HCT116 (cell line): ENCODE measurements at regions not wholly inside any gene's neighbourhood (a gene's known extent, or its start where the extent isn't known, plus 50 kb on each side); places are given as distances from the start of the nearest gene placed in this dataset.

Source experiments
- ATAC-seq: fragments of 200-7000 bp; cut with Tn5 transposase; 2 replicates; pipeline ENCODE4 v1.9.1; 2020; ENCODE audit warnings: mild to moderate bottlenecking, moderate library complexity
- BruUV-seq: library from RNA; stranded (reverse); fragments of 400-500 nt; replicated peaks from 2 replicates; lab custom pipeline; 2021; lab: Mats Ljungman, UMichigan
- CTCF ChIA-PET: fragments of 300-600 bp; sonication (Branson Sonifier 250); formaldehyde crosslinking; loops from one replicate; lab custom pipeline; 2021; ENCODE audit warnings: antibody characterized with exemption; lab: Charles Lee
- POLR2A ChIA-PET: fragments of 300-600, 350-600 bp; sonication (Branson Sonifier 250); formaldehyde crosslinking; loops from one replicate; lab custom pipeline; 2021; ENCODE audit warnings: antibody characterized with exemption; lab: Charles Lee
- RAD21 ChIA-PET, 2 experiments: fragments of 300-600 bp; sonication (Branson Sonifier 250); formaldehyde crosslinking; loops; one replicate each; lab custom pipeline; 2023; ENCODE audit warnings: low total read pairs in 2 of 2; ENCODE audit not compliant: uncharacterized antibody in 2 of 2, unreplicated experiment in 2 of 2, low non-redundant PET in 1 of 2; lab: Charles Lee
- DNase-seq: peaks from one replicate; pipeline ENCODE4 v3.0.0-alpha.2; 2010; ENCODE audit warnings: low read depth, low spot score
- H2AFZ ChIP-seq: fragments of 200-600 bp; shearing (Covaris generic), sonication (generic); 2 replicates; pipeline ENCODE4 v1.6.1; 2017; ENCODE audit warnings: low read depth, mixed run types, mixed read lengths, antibody characterized with exemption, low read length; ENCODE audit not compliant: poor library complexity, severe bottlenecking
- H3K27ac ChIP-seq: 2 replicates; pipeline ENCODE4 v1.5.1; 2012; ENCODE audit warnings: low read depth, low read length
- H3K27me3 ChIP-seq: fragments of 200-600 bp; sonication (generic); 2 replicates; pipeline ENCODE4 v1.6.1; 2016; ENCODE audit warnings: mixed run types, low read length, mixed read lengths; ENCODE audit not compliant: insufficient read depth
- H3K36me3 ChIP-seq, 2 experiments: fragments of 200-500 bp in 1 of 2; fragments of 200-600 bp in 1 of 2; sonication (Bioruptor generic) in 1 of 2; sonication (generic) in 1 of 2; 2 replicates each; pipeline versions ENCODE4 v1.5.1 to v1.6.1; 2014 to 2016; ENCODE audit warnings: low read length in 2 of 2, inconsistent platforms in 1 of 2, mixed read lengths in 1 of 2, mixed run types in 1 of 2; ENCODE audit not compliant: insufficient read depth in 2 of 2, control insufficient read depth in 1 of 2
- H3K4me1 ChIP-seq, 2 experiments: fragments of 200-600 bp in 1 of 2; sonication (generic) in 1 of 2; 2 replicates each; pipeline versions ENCODE4 v1.5.1 to v1.6.1; 2012 to 2017; ENCODE audit warnings: low read length in 2 of 2, inconsistent platforms in 1 of 2, mild to moderate bottlenecking in 1 of 2, mixed read lengths in 1 of 2, mixed run types in 1 of 2, moderate library complexity in 1 of 2; ENCODE audit not compliant: insufficient read depth in 2 of 2, control insufficient read depth in 1 of 2
- H3K4me2 ChIP-seq: fragments of 200-600 bp; sonication (generic); 2 replicates; pipeline ENCODE4 v1.6.1; 2017; ENCODE audit warnings: mixed run types, low read length, mixed read lengths
- H3K4me3 ChIP-seq, 2 experiments: fragments of 200-600 bp in 1 of 2; sonication (generic) in 1 of 2; replicated peaks in 1 of 2; 2 replicates each; pipeline ENCODE4 v1.5.1; 2011 to 2016; ENCODE audit warnings: low read length in 2 of 2, control low read depth in 1 of 2, low read depth in 1 of 2, mild to moderate bottlenecking in 1 of 2, mixed read lengths in 1 of 2, mixed run types in 1 of 2
- H3K79me2 ChIP-seq: fragments of 200-600 bp; sonication (generic); 2 replicates; pipeline ENCODE4 v1.6.1; 2017; ENCODE audit warnings: mild to moderate bottlenecking, mixed run types, low read length, moderate library complexity, mixed read lengths; ENCODE audit not compliant: insufficient read depth
- H3K9ac ChIP-seq: fragments of 200-600 bp; sonication (generic); 2 replicates; pipeline ENCODE4 v1.6.1; 2016; ENCODE audit warnings: low read length, mixed read lengths
- H3K9me2 ChIP-seq: fragments of 200-600 bp; sonication (generic), shearing (Covaris generic); 2 replicates; pipeline ENCODE4 v1.6.1; 2017; ENCODE audit warnings: mixed run types, mild to moderate bottlenecking, moderate library complexity; ENCODE audit not compliant: insufficient read depth
- H3K9me3 ChIP-seq, 2 experiments: fragments of 200-500 bp in 1 of 2; fragments of 200-600 bp in 1 of 2; sonication (Bioruptor generic) in 1 of 2; sonication (generic) in 1 of 2; 2 replicates each; pipeline ENCODE4 v1.6.1; 2014 to 2017; ENCODE audit warnings: low read length in 2 of 2, mixed read lengths in 2 of 2, inconsistent platforms in 1 of 2, low read depth in 1 of 2, mild to moderate bottlenecking in 1 of 2, mixed run types in 1 of 2, moderate library complexity in 1 of 2; ENCODE audit not compliant: control insufficient read depth in 1 of 2, insufficient read depth in 1 of 2
- H4K20me1 ChIP-seq: fragments of 200-600 bp; sonication (generic), shearing (Covaris generic); 2 replicates; pipeline ENCODE4 v1.6.1; 2017; ENCODE audit warnings: mixed run types, mild to moderate bottlenecking, moderate library complexity; ENCODE audit not compliant: insufficient read depth
- ATF3 ChIP-seq: IDR thresholded peaks from 2 replicates; pipeline ENCODE4 v1.6.1; 2012
- CBX3 ChIP-seq: IDR thresholded peaks from 2 replicates; pipeline ENCODE4 v1.6.1; 2012; ENCODE audit warnings: low read depth
- CEBPB ChIP-seq: IDR thresholded peaks from 2 replicates; pipeline ENCODE4 v1.6.1; 2012; ENCODE audit warnings: low read depth
- CTCF ChIP-seq, 3 experiments: fragments of 200-600 bp in 1 of 3; sonication (generic) in 1 of 3; IDR thresholded peaks in 2 of 3; conservative IDR thresholded peaks in 1 of 3; 2 replicates each; pipeline ENCODE4 v1.5.1; 2012 to 2017; ENCODE audit warnings: low read depth in 2 of 3, low read length in 2 of 3, antibody characterized with exemption in 1 of 3, borderline replicate concordance in 1 of 3, control low read depth in 1 of 3, mild to moderate bottlenecking in 1 of 3, mixed read lengths in 1 of 3, mixed run types in 1 of 3, moderate library complexity in 1 of 3; ENCODE audit not compliant: insufficient read depth in 1 of 3
- EGR1 ChIP-seq: IDR thresholded peaks from 2 replicates; pipeline ENCODE4 v1.6.1; 2012; ENCODE audit warnings: low read depth
- FOSL1 ChIP-seq: IDR thresholded peaks from 2 replicates; pipeline ENCODE4 v1.6.1; 2012; ENCODE audit warnings: low read depth
- JUND ChIP-seq: IDR thresholded peaks from 2 replicates; pipeline ENCODE4 v1.6.1; 2012
- MAX ChIP-seq: IDR thresholded peaks from 2 replicates; pipeline ENCODE4 v1.6.1; 2012
- POLR2A ChIP-seq: IDR thresholded peaks from 2 replicates; pipeline ENCODE4 v1.7.0; 2011; ENCODE audit warnings: borderline replicate concordance; ENCODE audit not compliant: insufficient read depth, insufficient read length; ENCODE audit errors: extremely low read depth
- RAD21 ChIP-seq: IDR thresholded peaks from 2 replicates; pipeline ENCODE4 v1.6.1; 2012; ENCODE audit warnings: low read depth, mild to moderate bottlenecking
- REST ChIP-seq: IDR thresholded peaks from 2 replicates; pipeline ENCODE4 v1.6.1; 2012; ENCODE audit warnings: low read depth
- SIN3A ChIP-seq: IDR thresholded peaks from 2 replicates; pipeline ENCODE4 v1.6.1; 2012; ENCODE audit warnings: low read depth
- ZBTB33 ChIP-seq: IDR thresholded peaks from 2 replicates; pipeline ENCODE4 v1.6.1; 2011; ENCODE audit warnings: mild to moderate bottlenecking, low read length, moderate library complexity; ENCODE audit not compliant: insufficient replicate concordance; ENCODE audit errors: extremely low read depth
- ZFX ChIP-seq: fragments of 450-650 bp; IDR thresholded peaks from 2 replicates; pipeline ENCODE4 v1.6.1; 2017
- ZNF274 ChIP-seq: fragments of 200-500 bp; sonication (Bioruptor generic); IDR thresholded peaks from 2 replicates; pipeline ENCODE4 v1.6.1; 2014; ENCODE audit warnings: mild to moderate bottlenecking, low read depth, low read length, inconsistent platforms
- intact Hi-C: fragments of 100-400 bp; cut with micrococcal nuclease; formaldehyde crosslinking; loops from 2 replicates; pipeline ENCODE4 v1.10.0; 2022

- Histone ChIP-seq H3K9ac (no peak overlapping the region), H2AFZ (no peak overlapping the region), H3K36me3 (no peaks in the 10 kb centered on the region), H3K4me3 (no peak overlapping the region), H3K79me2 (no peaks in the 10 kb centered on the region), H3K4me2 (no peak overlapping the region), H3K9me3 (peaks cover 0 to 24% of the 10 kb centered on the region in 2 experiments; a peak in 2 of 4 replicates), H3K9me2 (no peaks in the 10 kb centered on the region), H3K27ac (no peak overlapping the region), H3K27me3 (no peaks in the 10 kb centered on the region), H4K20me1 (no peaks in the 10 kb centered on the region), H3K4me1 (no peaks in the 10 kb centered on the region)
- ChIA-PET POLR2A (no interaction called here), CTCF (no interaction called here), RAD21 (no interaction called here)
- DNase-seq (no peak), ATAC-seq (no peak)
- no TSS peak for BruUV-seq
- TF ChIP-seq SIN3A (no peak), ZBTB33 (no peak), CBX3 (no peak), POLR2A (no peak), FOSL1 (no peak), RAD21 (no peak), ZFX (no peak), EGR1 (no peak), JUND (no peak), ZNF274 (no peak), CTCF (IDR thresholded peaks at IDR 0.05 in 2 of 3, conservative IDR thresholded peaks at IDR 0.05 in 1 of 3; ENCODE audit: borderline replicate concordance in 1 of 3, insufficient read depth in 1 of 3, low read depth in 2 of 3, low read length in 2 of 3) (no peak), CEBPB (no peak), REST (no peak), MAX (no peak), ATF3 (no peak)
- intact Hi-C loops = no loop called here
Measured at GRCh38 chr17:34008125-34008524, 247.0 kb upstream of the CCL2 start.
